Panc1 (cell line): ENCODE measurements at regions not wholly inside any gene's neighbourhood (a gene's known extent, or its start where the extent isn't known, plus 50 kb on each side); places are given as distances from the start of the nearest gene placed in this dataset.

Experiments used
- ATAC-seq: fragments of 200-7000 bp; cut with Tn5 transposase; 2 replicates; pipeline ENCODE4 v1.9.1; 2020; ENCODE audit warnings: mild to moderate bottlenecking, moderate library complexity
- BruUV-seq: library from RNA; stranded (reverse); fragments of 400-500 nt; replicated peaks from 2 replicates; lab custom pipeline; 2021; lab: Mats Ljungman, UMichigan
- CTCF ChIA-PET: fragments of 300-600 bp; sonication (Branson Sonifier 250); formaldehyde crosslinking; loops from one replicate; lab custom pipeline; 2022; ENCODE audit warnings: antibody characterized with exemption; lab: Charles Lee
- POLR2A ChIA-PET: fragments of 300-600 bp; sonication (Branson Sonifier 250); formaldehyde crosslinking; loops from one replicate; lab custom pipeline; 2022; ENCODE audit warnings: antibody characterized with exemption; lab: Charles Lee
- DNase-seq: peaks from one replicate; pipeline ENCODE4 v3.0.0-alpha.2; 2010; ENCODE audit warnings: low read depth, low spot score
- H3K27ac ChIP-seq: 2 replicates; pipeline ENCODE4 v1.5.1; 2011; ENCODE audit warnings: mild to moderate bottlenecking, low read length, inconsistent platforms
- H3K27me3 ChIP-seq: fragments of 200-500 bp; sonication (Bioruptor generic); 2 replicates; pipeline ENCODE4 v1.6.0; 2014; ENCODE audit warnings: low read length, inconsistent platforms; ENCODE audit not compliant: control insufficient read depth, insufficient read depth
- H3K36me3 ChIP-seq: fragments of 200-500 bp; sonication (Bioruptor generic); 2 replicates; pipeline ENCODE4 v1.5.1; 2014; ENCODE audit warnings: inconsistent platforms, mild to moderate bottlenecking, low read length, moderate library complexity; ENCODE audit not compliant: control insufficient read depth, insufficient read depth
- H3K4me1 ChIP-seq: 2 replicates; pipeline ENCODE4 v1.5.1; 2011; ENCODE audit warnings: inconsistent platforms, mild to moderate bottlenecking, low read length, moderate library complexity; ENCODE audit not compliant: control insufficient read depth, insufficient read depth
- H3K4me3 ChIP-seq, 2 experiments: 2 replicates each; pipeline ENCODE4 v1.5.1; 2011 to 2012; ENCODE audit warnings: low read depth in 2 of 2, low read length in 2 of 2, mild to moderate bottlenecking in 2 of 2, inconsistent platforms in 1 of 2, moderate library complexity in 1 of 2
- H3K9me3 ChIP-seq: fragments of 200-500 bp; sonication (Bioruptor generic); 2 replicates; pipeline ENCODE4 v1.5.1; 2014; ENCODE audit warnings: low read depth, mild to moderate bottlenecking, inconsistent platforms, low read length, moderate library complexity; ENCODE audit not compliant: control insufficient read depth, insufficient read depth
- POLR2AphosphoS5 ChIP-seq: IDR thresholded peaks from 2 replicates; pipeline ENCODE4 v1.6.1; 2012; ENCODE audit warnings: mild to moderate bottlenecking, low read depth, low read length, moderate library complexity
- SIN3A ChIP-seq: IDR thresholded peaks from 2 replicates; pipeline ENCODE4 v1.6.1; 2012; ENCODE audit warnings: low read depth, mild to moderate bottlenecking, low read length, moderate library complexity, borderline replicate concordance; ENCODE audit not compliant: insufficient read depth
- TCF7L2 ChIP-seq: IDR thresholded peaks from 2 replicates; pipeline ENCODE4 v1.6.1; 2011; ENCODE audit warnings: mild to moderate bottlenecking, low read depth, low read length, inconsistent platforms
- in situ Hi-C: cut with HindIII; loops from 2 replicates; pipeline ENCODE4 v1.10.0; 2016; ENCODE audit warnings: low sequenced_read_pairs, low pct_unique_long_range_greater_than_20kb
- intact Hi-C: fragments of 100-400 bp; cut with micrococcal nuclease; formaldehyde crosslinking; loops from one replicate; pipeline ENCODE4 v1.10.0; 2022; ENCODE audit not compliant: unreplicated experiment
- TF ChIP-seq, protein P1 (sequence below): fragments of 450-650 bp; IDR thresholded peaks from 2 replicates; pipeline ENCODE4 v1.5.1; 2017; ENCODE audit warnings: mild to moderate bottlenecking
- TF ChIP-seq, protein P2 (sequence below), 2 experiments: IDR thresholded peaks; 2 replicates each; pipeline ENCODE4 v1.6.1; 2011 to 2012; ENCODE audit warnings: low read depth in 2 of 2, control low read depth in 1 of 2, low read length in 1 of 2, mild to moderate bottlenecking in 1 of 2, moderate library complexity in 1 of 2; ENCODE audit not compliant: insufficient read depth in 1 of 2

DNA sequence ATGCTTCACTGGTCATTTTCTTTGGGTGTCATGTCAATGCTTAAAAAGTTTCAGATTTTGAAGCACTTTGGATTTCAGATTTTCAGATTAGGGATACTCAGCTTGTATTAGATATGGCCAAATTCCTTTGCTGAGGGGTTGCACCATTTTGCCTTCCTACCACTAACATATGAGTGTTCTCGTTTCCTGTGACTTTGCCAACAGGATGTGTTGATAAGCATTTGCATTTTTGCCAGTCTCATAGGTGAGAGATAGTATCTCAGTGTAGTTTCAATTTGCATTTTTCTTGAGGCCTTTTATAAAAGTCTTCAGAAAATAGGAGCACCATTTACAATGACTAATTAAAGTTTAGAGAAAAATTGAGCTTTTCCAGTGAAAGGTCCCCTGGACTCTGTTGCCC lies 71.6 kb upstream of the CLCN4 start:
- Histone ChIP-seq H3K9me3 (no peaks in the 10 kb centered on the region), H3K4me1 (no peaks in the 10 kb centered on the region), H3K36me3 (no peaks in the 10 kb centered on the region), H3K27ac (no peak overlapping the region), H3K4me3 (no peak overlapping the region), H3K27me3 (no peaks in the 10 kb centered on the region)
- ChIA-PET CTCF (no interaction called here), POLR2A (no interaction called here)
- in situ Hi-C loops (no loop called here), intact Hi-C loops (no loop called here)
- TF ChIP-seq, protein P1, sequence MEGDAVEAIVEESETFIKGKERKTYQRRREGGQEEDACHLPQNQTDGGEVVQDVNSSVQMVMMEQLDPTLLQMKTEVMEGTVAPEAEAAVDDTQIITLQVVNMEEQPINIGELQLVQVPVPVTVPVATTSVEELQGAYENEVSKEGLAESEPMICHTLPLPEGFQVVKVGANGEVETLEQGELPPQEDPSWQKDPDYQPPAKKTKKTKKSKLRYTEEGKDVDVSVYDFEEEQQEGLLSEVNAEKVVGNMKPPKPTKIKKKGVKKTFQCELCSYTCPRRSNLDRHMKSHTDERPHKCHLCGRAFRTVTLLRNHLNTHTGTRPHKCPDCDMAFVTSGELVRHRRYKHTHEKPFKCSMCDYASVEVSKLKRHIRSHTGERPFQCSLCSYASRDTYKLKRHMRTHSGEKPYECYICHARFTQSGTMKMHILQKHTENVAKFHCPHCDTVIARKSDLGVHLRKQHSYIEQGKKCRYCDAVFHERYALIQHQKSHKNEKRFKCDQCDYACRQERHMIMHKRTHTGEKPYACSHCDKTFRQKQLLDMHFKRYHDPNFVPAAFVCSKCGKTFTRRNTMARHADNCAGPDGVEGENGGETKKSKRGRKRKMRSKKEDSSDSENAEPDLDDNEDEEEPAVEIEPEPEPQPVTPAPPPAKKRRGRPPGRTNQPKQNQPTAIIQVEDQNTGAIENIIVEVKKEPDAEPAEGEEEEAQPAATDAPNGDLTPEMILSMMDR: no peak
- TF ChIP-seq SIN3A (no peak), TCF7L2 (no peak), POLR2AphosphoS5 (no peak)
- TF ChIP-seq, protein P2, sequence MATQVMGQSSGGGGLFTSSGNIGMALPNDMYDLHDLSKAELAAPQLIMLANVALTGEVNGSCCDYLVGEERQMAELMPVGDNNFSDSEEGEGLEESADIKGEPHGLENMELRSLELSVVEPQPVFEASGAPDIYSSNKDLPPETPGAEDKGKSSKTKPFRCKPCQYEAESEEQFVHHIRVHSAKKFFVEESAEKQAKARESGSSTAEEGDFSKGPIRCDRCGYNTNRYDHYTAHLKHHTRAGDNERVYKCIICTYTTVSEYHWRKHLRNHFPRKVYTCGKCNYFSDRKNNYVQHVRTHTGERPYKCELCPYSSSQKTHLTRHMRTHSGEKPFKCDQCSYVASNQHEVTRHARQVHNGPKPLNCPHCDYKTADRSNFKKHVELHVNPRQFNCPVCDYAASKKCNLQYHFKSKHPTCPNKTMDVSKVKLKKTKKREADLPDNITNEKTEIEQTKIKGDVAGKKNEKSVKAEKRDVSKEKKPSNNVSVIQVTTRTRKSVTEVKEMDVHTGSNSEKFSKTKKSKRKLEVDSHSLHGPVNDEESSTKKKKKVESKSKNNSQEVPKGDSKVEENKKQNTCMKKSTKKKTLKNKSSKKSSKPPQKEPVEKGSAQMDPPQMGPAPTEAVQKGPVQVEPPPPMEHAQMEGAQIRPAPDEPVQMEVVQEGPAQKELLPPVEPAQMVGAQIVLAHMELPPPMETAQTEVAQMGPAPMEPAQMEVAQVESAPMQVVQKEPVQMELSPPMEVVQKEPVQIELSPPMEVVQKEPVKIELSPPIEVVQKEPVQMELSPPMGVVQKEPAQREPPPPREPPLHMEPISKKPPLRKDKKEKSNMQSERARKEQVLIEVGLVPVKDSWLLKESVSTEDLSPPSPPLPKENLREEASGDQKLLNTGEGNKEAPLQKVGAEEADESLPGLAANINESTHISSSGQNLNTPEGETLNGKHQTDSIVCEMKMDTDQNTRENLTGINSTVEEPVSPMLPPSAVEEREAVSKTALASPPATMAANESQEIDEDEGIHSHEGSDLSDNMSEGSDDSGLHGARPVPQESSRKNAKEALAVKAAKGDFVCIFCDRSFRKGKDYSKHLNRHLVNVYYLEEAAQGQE (IDR thresholded peaks at IDR 0.05; ENCODE audit: insufficient read depth in 1 of 2, low read depth in 2 of 2, low read length in 1 of 2): no peak
- no TSS peak for BruUV-seq
- no peak for ATAC-seq
- DNase-seq: no peak

DNA sequence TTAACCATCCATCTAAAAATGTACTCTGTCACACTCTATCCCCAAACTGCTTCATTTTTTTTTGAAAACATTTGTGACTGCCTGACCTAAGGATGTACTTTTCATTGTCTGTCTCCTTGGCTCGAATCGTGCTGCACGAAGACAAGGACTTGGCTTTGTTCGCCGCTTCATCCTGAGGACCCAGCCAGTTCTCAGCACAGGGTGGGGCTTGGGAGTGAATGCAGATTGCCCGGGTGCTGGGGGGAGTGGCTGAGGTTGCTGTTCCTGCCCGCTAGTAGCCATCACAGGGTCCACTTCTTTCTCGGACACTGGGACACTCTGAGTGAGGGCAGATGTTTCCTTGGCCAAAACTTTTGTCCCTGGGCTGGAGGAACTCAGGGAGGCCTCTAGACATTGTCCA lies 70.1 kb upstream of the CLCN4 start:
- POLR2A ChIA-PET: no interaction called here
- no peaks in the 10 kb centered on the region for H3K9me3 ChIP-seq
- no peak for ATAC-seq
- H3K27ac ChIP-seq: no peak overlapping the region
- no peaks in the 10 kb centered on the region for H3K27me3 ChIP-seq
- TF ChIP-seq SIN3A: no peak
- no peak for TF ChIP-seq TCF7L2
- TF ChIP-seq, protein P2 (IDR thresholded peaks at IDR 0.05; ENCODE audit: insufficient read depth in 1 of 2, low read depth in 2 of 2, low read length in 1 of 2): no peak
- TF ChIP-seq POLR2AphosphoS5: no peak
- TF ChIP-seq, protein P1: no peak
- no TSS peak for BruUV-seq
- intact Hi-C loops: no loop called here
- no peaks in the 10 kb centered on the region for H3K36me3 ChIP-seq
- no peaks in the 10 kb centered on the region for H3K4me1 ChIP-seq
- in situ Hi-C loops: no loop called here
- H3K4me3 ChIP-seq: no peak overlapping the region
- CTCF ChIA-PET: no interaction called here
- no peak for DNase-seq
